WERI-Rb-1 (cell line): ENCODE measurements at regions not wholly inside any gene's neighbourhood (a gene's known extent, or its start where the extent isn't known, plus 50 kb on each side); places are given as distances from the start of the nearest gene placed in this dataset.
A peak's percentile ranks its signal among the peaks of the same experiment; 100 is the strongest.

ENCODE experiments used
- DNase-seq: peaks from one replicate; pipeline ENCODE4 v3.0.0-alpha.2; 2020
- H3K27ac ChIP-seq: fragments of 250-450 bp; sonication (Bioruptor Pico); 2 replicates; pipeline ENCODE4 v1.5.1; 2020; ENCODE audit warnings: mild to moderate bottlenecking, moderate library complexity
- H3K27me3 ChIP-seq: fragments of 250-450 bp; sonication (Bioruptor Pico); 2 replicates; pipeline ENCODE4 v1.5.1; 2021; ENCODE audit warnings: mild to moderate bottlenecking, low read depth, moderate library complexity; ENCODE audit not compliant: insufficient read depth, severe bottlenecking
- H3K36me3 ChIP-seq: fragments of 250-450 bp; sonication (Bioruptor Pico); 2 replicates; pipeline ENCODE4 v1.5.1; 2020; ENCODE audit warnings: mild to moderate bottlenecking, moderate library complexity
- H3K4me3 ChIP-seq: 2 replicates; pipeline ENCODE4 v1.5.1; 2011; ENCODE audit warnings: low read depth, mild to moderate bottlenecking, control low read depth, low read length
- H3K9me3 ChIP-seq: fragments of 250-450 bp; sonication (Bioruptor Pico); 2 replicates; pipeline ENCODE4 v1.5.1; 2021; ENCODE audit warnings: mild to moderate bottlenecking, moderate library complexity; ENCODE audit not compliant: severe bottlenecking
- TF ChIP-seq, protein P1 (sequence below): IDR thresholded peaks from 2 replicates; pipeline ENCODE4 v1.5.1; 2011; ENCODE audit warnings: low read depth, mild to moderate bottlenecking, control low read depth, inconsistent platforms, low read length

DNA sequence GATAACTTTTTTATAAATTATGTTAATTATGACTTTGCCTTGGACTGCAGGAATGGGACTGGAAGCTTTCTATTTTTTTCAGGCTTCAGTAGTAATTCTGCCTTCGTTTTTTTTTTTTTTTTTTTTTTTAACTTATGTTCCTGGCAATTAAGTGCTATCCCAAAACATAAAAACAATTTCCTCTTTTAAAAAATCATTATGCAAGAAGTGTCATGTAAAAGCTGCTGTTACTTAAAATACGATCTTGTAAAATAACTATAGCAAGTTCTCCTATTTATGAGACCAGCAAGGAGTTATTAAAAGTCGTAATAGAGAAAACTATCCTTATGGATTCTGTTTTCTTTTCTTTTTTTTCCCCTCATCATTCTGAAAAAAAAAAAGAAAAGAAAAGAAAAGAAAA lies 106.6 kb upstream of the FOXN2 start:
- TF ChIP-seq, protein P1, sequence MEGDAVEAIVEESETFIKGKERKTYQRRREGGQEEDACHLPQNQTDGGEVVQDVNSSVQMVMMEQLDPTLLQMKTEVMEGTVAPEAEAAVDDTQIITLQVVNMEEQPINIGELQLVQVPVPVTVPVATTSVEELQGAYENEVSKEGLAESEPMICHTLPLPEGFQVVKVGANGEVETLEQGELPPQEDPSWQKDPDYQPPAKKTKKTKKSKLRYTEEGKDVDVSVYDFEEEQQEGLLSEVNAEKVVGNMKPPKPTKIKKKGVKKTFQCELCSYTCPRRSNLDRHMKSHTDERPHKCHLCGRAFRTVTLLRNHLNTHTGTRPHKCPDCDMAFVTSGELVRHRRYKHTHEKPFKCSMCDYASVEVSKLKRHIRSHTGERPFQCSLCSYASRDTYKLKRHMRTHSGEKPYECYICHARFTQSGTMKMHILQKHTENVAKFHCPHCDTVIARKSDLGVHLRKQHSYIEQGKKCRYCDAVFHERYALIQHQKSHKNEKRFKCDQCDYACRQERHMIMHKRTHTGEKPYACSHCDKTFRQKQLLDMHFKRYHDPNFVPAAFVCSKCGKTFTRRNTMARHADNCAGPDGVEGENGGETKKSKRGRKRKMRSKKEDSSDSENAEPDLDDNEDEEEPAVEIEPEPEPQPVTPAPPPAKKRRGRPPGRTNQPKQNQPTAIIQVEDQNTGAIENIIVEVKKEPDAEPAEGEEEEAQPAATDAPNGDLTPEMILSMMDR = no peak
- DNase-seq = no peak
- Histone ChIP-seq H3K27ac (no peak overlapping the region), H3K9me3 (peaks cover 6% of the 10 kb centered on the region), H3K27me3 (no peaks in the 10 kb centered on the region), H3K4me3 (no peak overlapping the region), H3K36me3 (no peaks in the 10 kb centered on the region)

DNA sequence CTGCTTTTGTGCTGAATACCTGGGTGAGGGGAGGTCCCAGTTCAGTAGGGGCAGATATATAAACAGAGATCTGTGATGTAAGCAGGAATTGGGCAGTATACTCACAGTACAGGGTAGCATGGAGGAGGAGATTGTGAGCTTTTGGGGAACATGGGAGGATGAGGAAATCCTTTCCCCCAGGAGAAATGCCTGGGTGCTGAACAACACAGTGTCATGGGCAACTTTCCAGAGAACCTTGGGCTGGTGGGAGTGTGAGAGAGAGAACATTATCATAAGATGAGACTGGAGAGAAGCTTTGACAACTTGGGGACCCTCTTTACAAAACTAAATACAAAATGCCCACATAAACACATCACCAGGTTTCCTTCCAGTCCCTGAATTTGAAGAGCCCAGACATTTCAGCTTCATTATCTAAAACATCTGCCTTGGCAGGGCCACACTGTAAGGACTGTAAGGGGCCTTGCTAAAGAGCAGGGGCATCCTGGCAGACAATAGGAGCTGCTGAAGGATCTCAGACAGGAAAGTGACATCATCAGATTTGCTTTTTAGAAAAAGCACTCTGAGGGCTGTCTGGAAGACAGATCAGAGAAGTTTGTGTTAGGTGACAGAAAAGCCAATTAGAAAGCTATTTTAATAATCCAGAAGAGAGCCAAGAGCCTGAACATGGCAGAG lies 105.1 kb upstream of the FOXN2 start:
- Histone ChIP-seq H3K4me3 (no peak overlapping the region), H3K9me3 (peaks cover 6% of the 10 kb centered on the region), H3K27ac (0 out of 2 replicates have a peak overlapping the region, but pooled peaks have one; percentile 21), H3K27me3 (no peaks in the 10 kb centered on the region), H3K36me3 (no peaks in the 10 kb centered on the region)
- no peak for DNase-seq
- TF ChIP-seq, protein P1 = no peak

DNA sequence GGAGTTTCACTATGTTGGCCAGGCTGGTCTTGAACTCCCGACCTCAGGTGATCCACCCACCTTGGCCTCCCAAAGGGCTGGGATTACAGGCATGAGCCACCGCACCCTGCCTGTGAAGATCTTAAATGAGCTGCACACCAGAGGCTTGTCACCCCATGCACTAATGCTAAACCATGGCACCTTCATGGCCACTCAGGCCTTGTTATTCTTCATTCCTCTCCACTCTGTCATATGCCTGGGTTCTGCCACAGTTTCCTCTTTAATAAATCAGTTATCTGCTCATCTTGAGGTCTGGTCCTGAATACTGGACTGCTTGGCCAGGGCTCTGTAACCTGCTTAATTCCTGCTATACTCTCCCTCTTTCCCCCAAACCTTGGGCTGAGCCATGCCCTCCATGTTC lies 104.3 kb upstream of the FOXN2 start:
- no peak for DNase-seq
- Histone ChIP-seq H3K9me3 (peaks cover 6% of the 10 kb centered on the region), H3K36me3 (no peaks in the 10 kb centered on the region)

DNA sequence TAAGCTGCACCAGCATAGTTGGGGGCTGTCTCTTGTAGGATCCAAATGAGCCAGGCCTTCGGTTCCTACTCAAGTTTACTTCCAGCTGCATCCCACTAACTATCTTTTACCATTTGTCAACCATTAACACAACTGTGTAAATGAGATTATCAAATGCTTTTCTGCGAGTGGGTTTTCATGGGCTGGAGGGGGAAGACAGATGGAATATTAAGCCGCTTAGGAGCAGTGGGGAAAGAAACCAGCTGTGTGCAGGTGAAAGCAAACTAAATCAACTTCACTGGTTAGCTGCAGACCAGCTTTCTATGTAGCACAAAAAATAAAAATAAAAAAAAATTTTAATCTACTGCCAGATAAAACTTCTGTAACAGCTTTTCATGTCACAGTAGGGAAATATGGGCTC lies 100.8 kb upstream of the FOXN2 start:
- Histone ChIP-seq H3K36me3 (no peaks in the 10 kb centered on the region), H3K27me3 (no peaks in the 10 kb centered on the region), H3K27ac (peak overlapping the region; percentile 70), H3K4me3 (peak overlapping the region; percentile 13; the same call in 1 of the 2 replicates), H3K9me3 (peaks cover 6% of the 10 kb centered on the region)
- TF ChIP-seq, protein P1 = no peak
- DNase-seq = peak; percentile 70

More for the DNA sequence above, 104.3 kb upstream of the FOXN2 start:
- no peaks in the 10 kb centered on the region for H3K27me3 ChIP-seq
- no peak overlapping the region for H3K4me3 ChIP-seq
- no peak overlapping the region for H3K27ac ChIP-seq
- TF ChIP-seq, protein P1 = no peak

DNA sequence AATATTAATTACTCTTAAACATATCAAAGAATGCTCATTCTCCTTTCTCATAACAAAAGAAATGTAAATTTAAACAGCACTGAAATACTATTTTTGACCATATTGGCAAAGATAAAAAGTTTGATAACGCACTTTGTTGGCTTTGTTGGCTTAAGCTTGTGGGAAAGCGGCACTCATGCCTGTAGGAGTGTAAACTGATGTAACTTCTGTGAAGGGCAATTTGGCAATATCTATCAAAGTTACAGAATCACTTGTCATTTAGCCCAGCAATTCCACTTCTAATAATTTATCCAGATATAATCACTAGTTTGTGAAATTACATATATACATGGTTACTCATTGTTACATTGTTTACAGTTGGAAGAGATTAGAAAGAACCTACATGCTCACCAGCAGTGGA lies 96.3 kb upstream of the FOXN2 start:
- no peaks in the 10 kb centered on the region for H3K36me3 ChIP-seq
- TF ChIP-seq, protein P1 = no peak
- H3K27ac ChIP-seq = no peak overlapping the region
- no peak overlapping the region for H3K4me3 ChIP-seq
- no peaks in the 10 kb centered on the region for H3K27me3 ChIP-seq
- H3K9me3 ChIP-seq = no peaks in the 10 kb centered on the region
- no peak for DNase-seq

DNA sequence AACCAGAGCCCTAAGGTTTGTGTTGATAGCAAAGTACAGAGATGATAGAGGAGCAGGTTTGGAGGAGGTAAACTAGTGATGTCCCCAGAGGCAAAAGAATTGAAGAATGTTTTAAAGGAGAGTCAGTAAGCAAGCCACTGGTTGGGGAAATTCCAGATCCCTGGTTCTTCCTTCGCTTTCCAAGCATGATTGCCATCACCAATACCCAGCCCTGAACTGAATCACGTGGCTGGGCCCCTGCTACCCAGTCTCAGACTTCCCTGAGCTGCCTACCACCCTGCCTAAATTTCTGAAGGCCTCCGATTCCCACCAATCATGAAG lies 95.3 kb upstream of the FOXN2 start:
- H3K9me3 ChIP-seq = no peaks in the 10 kb centered on the region
- H3K27me3 ChIP-seq = no peaks in the 10 kb centered on the region
- H3K27ac ChIP-seq = no peak overlapping the region
- no peak overlapping the region for H3K4me3 ChIP-seq
- no peaks in the 10 kb centered on the region for H3K36me3 ChIP-seq
- TF ChIP-seq, protein P1 = no peak
- no peak for DNase-seq
